ENCODE measurements at regions not wholly inside any gene's neighbourhood (a gene's known extent, or its start where the extent isn't known, plus 50 kb on each side); places are given as distances from the start of the nearest gene placed in this dataset.

- WGBS (ENCODE audit: insufficient coverage, low coverage, low lambda C conversion rate, missing lambda C conversion rate), result 62% methylated on average over 6 of the region's 6 CpGs
- TF ChIP-seq POLR2A (IDR thresholded peaks at IDR 0.05), result no peak
- TF ChIP-seq CTCF (IDR thresholded peaks at IDR 0.05), result no peak
- no peak for ATAC-seq
- Histone ChIP-seq H3K4me1 (no peaks in the 10 kb centered on the region), H3K27me3 (no peaks in the 10 kb centered on the region), H3K36me3 (no peaks in the 10 kb centered on the region), H3K27ac (no peak overlapping the region), H3K9me3 (no peaks in the 10 kb centered on the region), H3K4me3 (no peak overlapping the region)
- intact Hi-C loops (cut with DNase I), result no loop called here
- DNase-seq, result no peak
These were observed 337.2 kb upstream of the AJAP1 start for GRCh38 chr1:4317207-4317606.

- 18% methylated on average over 2 of the region's 8 CpGs for WGBS (ENCODE audit: insufficient coverage, low coverage, low lambda C conversion rate, missing lambda C conversion rate)
These were observed 335.7 kb upstream of the AJAP1 start for GRCh38 chr1:4318720-4319119.

GRCh38 chr1:4319496-4319895, 334.9 kb upstream of the AJAP1 start:
- DNase-seq (no peak), ATAC-seq (no peak)
- Histone ChIP-seq H3K9me3 (no peaks in the 10 kb centered on the region), H3K36me3 (no peaks in the 10 kb centered on the region), H3K27ac (no peak overlapping the region), H3K4me3 (no peak overlapping the region), H3K4me1 (no peaks in the 10 kb centered on the region), H3K27me3 (no peaks in the 10 kb centered on the region)
- TF ChIP-seq POLR2A (IDR thresholded peaks at IDR 0.05) (no peak), CTCF (IDR thresholded peaks at IDR 0.05) (no peak)
- intact Hi-C loops (cut with DNase I), result no loop called here
- no CpG with 5 or more reads among the region's 2 CpGs for WGBS (ENCODE audit: insufficient coverage, low coverage, low lambda C conversion rate, missing lambda C conversion rate)

More at GRCh38 chr1:4318720-4319119, 335.7 kb upstream of the AJAP1 start:
- Histone ChIP-seq H3K4me1 (no peaks in the 10 kb centered on the region), H3K27ac (no peak overlapping the region), H3K27me3 (no peaks in the 10 kb centered on the region), H3K4me3 (no peak overlapping the region), H3K9me3 (no peaks in the 10 kb centered on the region), H3K36me3 (no peaks in the 10 kb centered on the region)
- TF ChIP-seq CTCF (IDR thresholded peaks at IDR 0.05), result no peak
- no peak for TF ChIP-seq POLR2A (IDR thresholded peaks at IDR 0.05)
- no peak for ATAC-seq
- DNase-seq, result no peak
- intact Hi-C loops (cut with DNase I), result no loop called here

GRCh38 chr1:4322881-4323280, 331.5 kb upstream of the AJAP1 start:
- TF ChIP-seq POLR2A (IDR thresholded peaks at IDR 0.05), result no peak
- Histone ChIP-seq H3K27me3 (no peaks in the 10 kb centered on the region), H3K9me3 (no peaks in the 10 kb centered on the region), H3K4me3 (no peak overlapping the region), H3K27ac (no peak overlapping the region), H3K36me3 (no peaks in the 10 kb centered on the region), H3K4me1 (no peaks in the 10 kb centered on the region)
- no peak for DNase-seq
- intact Hi-C loops (cut with DNase I), result no loop called here
- 20% methylated on average over 1 of the region's 7 CpGs for WGBS (ENCODE audit: insufficient coverage, low coverage, low lambda C conversion rate, missing lambda C conversion rate)
- no peak for ATAC-seq

- WGBS (ENCODE audit: insufficient coverage, low coverage, low lambda C conversion rate, missing lambda C conversion rate), result 64% methylated on average over 4 of the region's 4 CpGs
- H3K9me3 ChIP-seq, result no peaks in the 10 kb centered on the region
- no peak for DNase-seq
- H3K27ac ChIP-seq, result no peak overlapping the region
- no peak for TF ChIP-seq POLR2A (IDR thresholded peaks at IDR 0.05)
- no peak for TF ChIP-seq CTCF (IDR thresholded peaks at IDR 0.05)
- no peak overlapping the region for H3K4me3 ChIP-seq
- no peaks in the 10 kb centered on the region for H3K27me3 ChIP-seq
- H3K4me1 ChIP-seq, result no peaks in the 10 kb centered on the region
- H3K36me3 ChIP-seq, result no peaks in the 10 kb centered on the region
- intact Hi-C loops (cut with DNase I), result no loop called here
- no peak for ATAC-seq
These were observed 331.1 kb upstream of the AJAP1 start for GRCh38 chr1:4323309-4323708.

Measured in right lobe of liver (tissue), 6 donors.